IPS DF 4.7 (cell line): ENCODE measurements at regions not wholly inside any gene's neighbourhood (a gene's known extent, or its start where the extent isn't known, plus 50 kb on each side); places are given as distances from the start of the nearest gene placed in this dataset.
"Not testable (repeated sequence)": the region's sequence is repeated elsewhere in the genome, so short reads cannot be mapped to it uniquely, and the experiment has no call there.

ENCODE experiments used
- DNase-seq: peaks from one replicate; pipeline ENCODE4 v3.0.0-alpha.2; 2013; ENCODE audit warnings: low spot score; ENCODE audit errors: extremely low read depth

GRCh38 chr2:142502402-142502801, 371.6 kb upstream of the LRP1B start:
- no peak for DNase-seq

- no peak for DNase-seq
Measured at GRCh38 chr2:142495141-142495540, 364.3 kb upstream of the LRP1B start.

GRCh38 chr2:142489631-142490030, 358.8 kb upstream of the LRP1B start:
- DNase-seq, result not testable (repeated sequence)

GRCh38 chr2:142484111-142484510, 353.3 kb upstream of the LRP1B start:
- DNase-seq, result no peak

- DNase-seq, result no peak
Measured at GRCh38 chr2:142483653-142484052, 352.8 kb upstream of the LRP1B start.

GRCh38 chr2:142478206-142478605, 347.4 kb upstream of the LRP1B start:
- no peak for DNase-seq

GRCh38 chr2:142472382-142472781, 341.6 kb upstream of the LRP1B start:
- DNase-seq, result no peak

GRCh38 chr2:142467321-142467720, 336.5 kb upstream of the LRP1B start:
- DNase-seq, result no peak

GRCh38 chr2:142463047-142463446, 332.2 kb upstream of the LRP1B start:
- no peak for DNase-seq

GRCh38 chr2:142462306-142462705, 331.5 kb upstream of the LRP1B start:
- no peak for DNase-seq

GRCh38 chr2:142445551-142446072, 314.8 kb upstream of the LRP1B start:
- DNase-seq, result no peak

- no peak for DNase-seq
Measured at GRCh38 chr2:142445023-142445422, 314.2 kb upstream of the LRP1B start.

GRCh38 chr2:142435847-142436246, 305.0 kb upstream of the LRP1B start:
- DNase-seq, result no peak

GRCh38 chr2:142426064-142426463, 295.2 kb upstream of the LRP1B start:
- DNase-seq, result no peak

- DNase-seq, result no peak
Measured at GRCh38 chr2:142425551-142425950, 294.7 kb upstream of the LRP1B start.

- DNase-seq, result no peak
Measured at GRCh38 chr2:142423603-142424002, 292.8 kb upstream of the LRP1B start.

GRCh38 chr2:142422769-142423168, 292.0 kb upstream of the LRP1B start:
- DNase-seq, result no peak

- DNase-seq, result no peak
Measured at GRCh38 chr2:142422041-142422440, 291.2 kb upstream of the LRP1B start.

GRCh38 chr2:142418699-142419098, 287.9 kb upstream of the LRP1B start:
- DNase-seq, result not testable (repeated sequence)

- DNase-seq, result no peak
Measured at GRCh38 chr2:142416996-142417395, 286.2 kb upstream of the LRP1B start.

GRCh38 chr2:142415461-142415860, 284.6 kb upstream of the LRP1B start:
- DNase-seq, result no peak

- no peak for DNase-seq
Measured at GRCh38 chr2:142398212-142398611, 267.4 kb upstream of the LRP1B start.

GRCh38 chr2:142395291-142395690, 264.5 kb upstream of the LRP1B start:
- DNase-seq, result no peak

GRCh38 chr2:142380372-142380771, 249.6 kb upstream of the LRP1B start:
- DNase-seq, result no peak
